Erythroblast (primary cell): ENCODE measurements at regions not wholly inside any gene's neighbourhood (a gene's known extent, or its start where the extent isn't known, plus 50 kb on each side); places are given as distances from the start of the nearest gene placed in this dataset.

Experiments
- GATA1 ChIP-seq: IDR thresholded peaks from 2 replicates; pipeline ENCODE4 v1.6.1; 2011; ENCODE audit warnings: low read depth, mild to moderate bottlenecking, control low read depth, low read length, moderate library complexity
- POLR2A ChIP-seq: IDR thresholded peaks from 2 replicates; pipeline ENCODE4 v1.6.1; 2011; ENCODE audit warnings: mild to moderate bottlenecking, low read length

- TF ChIP-seq POLR2A (no peak), GATA1 (no peak)
Measured at GRCh38 chr20:22940350-22940749, 94.8 kb upstream of the SSTR4 start.
